GM18505 (cell line): ENCODE measurements at regions not wholly inside any gene's neighbourhood (a gene's known extent, or its start where the extent isn't known, plus 50 kb on each side); places are given as distances from the start of the nearest gene placed in this dataset.
"Not testable (repeated sequence)": the region's sequence is repeated elsewhere in the genome, so short reads cannot be mapped to it uniquely, and the experiment has no call there.

Source experiments
- ATAC-seq: cut with Tn5 transposase; IDR thresholded peaks from one replicate; pipeline ENCODE4 v1.9.1; 2021; ENCODE audit not compliant: unreplicated experiment
- POLR2A ChIP-seq: IDR thresholded peaks from 4 replicates; pipeline ENCODE4 v1.6.1; 2011; ENCODE audit warnings: borderline replicate concordance; ENCODE audit not compliant: insufficient read depth, insufficient read length; ENCODE audit errors: extremely low read depth

DNA sequence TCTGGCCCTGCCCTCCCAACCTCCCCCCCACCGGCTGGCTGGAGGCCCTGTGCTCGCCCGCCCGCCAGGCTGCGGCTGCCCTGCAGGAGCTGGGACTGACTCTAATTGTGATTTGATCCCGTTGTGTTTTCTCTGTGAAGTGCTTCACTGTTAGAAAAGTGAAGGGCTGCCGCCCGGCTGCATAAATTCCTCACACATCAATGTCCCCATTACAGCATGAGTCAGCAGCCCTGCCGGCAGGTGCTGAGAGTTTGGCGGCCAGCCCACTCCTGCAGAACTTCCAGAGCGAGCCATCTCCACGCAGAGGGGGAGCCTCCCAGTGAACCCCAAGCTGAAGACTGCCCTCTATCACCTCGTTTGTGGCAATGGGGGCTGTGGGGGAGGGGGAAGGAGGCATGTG is 137.9 kb downstream of the DLL1 start:
- TF ChIP-seq POLR2A, result no peak
- ATAC-seq, result no peak

DNA sequence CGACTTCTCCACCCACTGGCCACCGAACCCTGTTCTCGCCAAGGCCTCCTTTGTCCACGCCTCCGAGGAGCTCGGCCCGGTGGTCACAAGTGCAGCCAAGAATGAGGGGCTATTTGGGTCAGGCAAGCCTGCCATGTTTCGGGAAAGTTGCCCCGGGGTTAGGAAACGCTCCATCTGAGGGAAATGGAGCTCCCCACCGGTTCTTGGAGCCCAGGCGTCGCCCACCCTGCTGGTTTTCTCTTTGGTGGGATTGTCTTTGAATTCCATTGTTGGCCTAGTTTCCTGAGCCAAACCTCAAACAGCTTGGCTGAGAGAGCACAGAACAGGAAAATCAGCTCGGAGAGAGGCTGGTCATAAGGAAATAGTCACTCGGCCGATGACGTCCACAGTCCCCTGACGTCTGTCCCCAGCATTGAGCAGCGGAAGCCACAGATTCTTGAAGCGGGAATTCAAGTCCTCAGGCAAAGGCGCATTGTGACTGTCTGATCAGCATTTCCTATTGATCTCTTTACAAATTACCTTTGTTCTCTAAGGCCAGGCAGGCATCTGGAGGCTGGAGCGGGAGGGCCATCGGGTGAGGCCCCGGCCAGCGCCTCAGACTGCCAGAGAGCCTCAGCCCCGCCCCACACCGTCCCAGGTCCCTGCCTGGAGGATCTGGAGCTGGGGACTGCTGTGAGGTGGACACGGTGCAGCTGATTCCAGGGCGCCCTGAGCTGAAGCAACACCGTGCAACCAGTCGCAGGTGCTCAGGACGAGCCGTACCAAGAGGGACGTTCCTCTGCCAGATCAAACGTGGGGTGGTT is 138.6 kb downstream of the DLL1 start:
- no peak for TF ChIP-seq POLR2A
- ATAC-seq, result no peak

DNA sequence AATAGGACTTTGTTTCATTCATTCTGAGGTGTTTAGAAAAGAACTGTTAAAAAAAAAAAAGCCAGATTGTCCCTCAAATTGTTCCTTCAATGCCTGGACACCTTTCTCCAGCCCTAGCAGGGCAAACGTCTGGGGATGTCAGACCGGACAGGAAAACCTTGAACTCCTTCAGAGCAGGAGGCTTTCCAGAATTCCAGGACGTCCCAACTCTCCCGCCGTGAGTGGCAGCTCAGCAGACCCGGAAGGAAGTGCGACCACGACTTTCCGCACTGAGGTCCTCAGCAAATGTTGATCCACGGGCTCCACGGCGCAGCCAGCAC is 139.1 kb downstream of the DLL1 start:
- no peak for TF ChIP-seq POLR2A
- ATAC-seq, result no peak

DNA sequence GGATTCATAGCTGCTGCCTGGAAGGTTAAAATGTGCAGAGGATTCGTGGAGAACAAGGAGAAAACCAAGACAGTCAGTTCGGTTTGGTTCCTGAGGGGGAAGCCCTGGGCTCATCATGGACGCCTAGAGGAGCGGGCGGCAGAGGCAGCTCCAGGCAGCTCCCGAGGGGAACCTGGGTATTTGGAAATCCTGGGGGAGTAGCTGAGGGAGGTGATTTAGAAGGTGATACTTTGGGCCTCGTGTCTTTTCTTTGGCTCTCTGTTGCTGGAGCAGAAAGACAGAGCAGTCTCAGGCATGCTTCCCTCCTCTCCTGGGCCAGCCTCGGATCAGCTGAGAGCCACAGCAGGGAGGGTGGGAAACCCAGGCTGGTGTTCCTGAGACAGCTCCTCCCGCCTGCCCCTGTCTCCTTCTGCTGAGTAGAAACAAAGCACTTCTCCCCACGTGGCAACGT is 139.5 kb downstream of the DLL1 start:
- ATAC-seq, result no peak
- no peak for TF ChIP-seq POLR2A

DNA sequence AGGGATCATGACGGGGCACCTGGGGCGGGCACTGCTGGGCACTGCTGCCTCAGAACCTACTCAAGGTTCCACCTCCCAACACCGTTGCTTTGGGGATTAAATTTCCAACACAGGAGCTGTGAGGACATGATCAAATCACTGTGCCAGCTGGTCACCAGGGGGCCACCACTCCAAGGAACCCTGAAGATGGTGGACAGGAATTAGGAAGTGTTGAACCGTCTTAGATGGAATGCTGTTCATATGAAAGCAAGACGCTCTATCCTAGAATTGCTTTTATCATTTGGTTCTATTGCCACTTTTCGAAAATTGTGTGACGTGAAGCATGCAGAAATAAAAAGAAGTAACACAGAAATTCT is 140.3 kb downstream of the DLL1 start:
- ATAC-seq, result no peak
- TF ChIP-seq POLR2A, result no peak

DNA sequence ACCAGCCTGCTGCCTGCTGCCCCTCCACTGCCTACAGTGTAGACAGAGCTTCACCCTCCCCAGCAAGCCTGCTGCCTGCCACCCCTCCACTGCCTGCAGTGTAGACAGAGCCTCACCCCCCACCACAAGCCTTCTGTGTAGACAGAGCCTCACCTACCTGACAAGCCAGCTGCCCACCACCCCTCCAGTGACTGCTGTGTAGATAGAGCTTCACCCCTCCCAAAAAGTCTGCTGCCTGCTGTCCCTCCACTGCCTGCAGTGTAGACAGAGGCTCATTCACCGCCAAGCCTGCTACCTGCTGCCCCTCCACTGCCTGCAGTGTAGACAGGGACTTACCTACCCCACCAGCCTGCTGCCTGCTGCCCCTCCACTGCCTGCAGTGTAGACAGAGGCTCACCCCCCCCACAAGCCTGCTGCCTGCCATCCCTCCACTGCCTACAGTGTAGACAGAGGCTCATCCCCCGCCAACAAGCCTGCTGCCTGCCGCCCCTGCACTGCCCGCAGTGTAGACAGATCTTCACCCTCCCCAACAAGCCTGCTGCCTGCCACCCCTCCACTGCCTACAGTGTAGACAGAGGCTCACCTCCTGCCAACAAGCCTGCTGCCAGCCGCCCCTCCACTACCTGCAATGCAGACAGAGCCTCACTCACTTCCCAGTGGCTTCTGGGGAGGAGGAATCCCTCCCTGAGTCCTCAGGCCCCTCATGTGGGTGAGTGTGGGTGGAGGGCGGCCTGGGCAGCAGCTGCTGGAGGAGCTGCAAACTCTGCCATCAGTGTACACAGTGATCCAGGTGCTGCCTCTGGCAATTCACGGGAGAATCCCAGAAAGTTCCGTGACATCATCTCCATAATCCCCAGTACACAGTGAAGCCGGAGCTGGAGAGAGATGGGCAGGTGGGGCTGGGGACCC is 140.9 kb downstream of the DLL1 start:
- no peak for TF ChIP-seq POLR2A
- ATAC-seq, result no peak

DNA sequence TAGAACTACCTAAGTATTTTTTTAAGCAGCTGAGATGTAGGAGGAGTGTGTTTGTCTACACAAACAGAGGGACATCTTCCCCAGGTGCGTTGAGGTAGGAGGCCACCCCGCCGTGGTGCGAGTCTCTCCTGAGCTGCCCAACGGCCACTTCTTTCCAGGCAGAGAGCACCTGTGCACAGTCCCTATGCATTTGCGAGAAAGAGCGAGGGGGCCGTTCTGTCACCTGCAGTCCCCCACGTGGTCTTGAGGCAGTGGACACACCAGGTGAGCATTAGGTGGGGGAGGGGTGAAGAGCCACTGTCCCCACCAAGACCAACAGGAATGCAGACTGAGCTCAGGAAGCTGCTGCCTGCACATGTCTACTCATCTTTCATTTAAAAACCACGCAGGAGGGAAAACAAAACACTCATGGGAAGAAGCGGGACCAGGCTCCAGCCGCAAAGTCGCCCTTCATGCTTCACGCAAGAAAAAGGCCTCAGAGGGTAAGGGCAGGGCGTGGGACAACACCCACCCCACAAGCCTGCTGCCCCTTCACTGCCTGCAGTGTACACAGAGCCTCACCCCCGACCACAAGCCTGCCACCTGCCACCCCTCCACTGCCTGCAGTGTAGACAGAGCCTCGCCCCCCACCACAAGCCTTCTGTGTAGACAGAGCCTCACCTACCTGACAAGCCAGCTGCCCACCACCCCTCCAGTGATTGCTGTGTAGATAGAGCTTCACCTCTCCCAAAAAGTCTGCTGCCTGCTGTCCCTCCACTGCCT is 142.0 kb downstream of the DLL1 start:
- no peak for ATAC-seq
- no peak for TF ChIP-seq POLR2A

DNA sequence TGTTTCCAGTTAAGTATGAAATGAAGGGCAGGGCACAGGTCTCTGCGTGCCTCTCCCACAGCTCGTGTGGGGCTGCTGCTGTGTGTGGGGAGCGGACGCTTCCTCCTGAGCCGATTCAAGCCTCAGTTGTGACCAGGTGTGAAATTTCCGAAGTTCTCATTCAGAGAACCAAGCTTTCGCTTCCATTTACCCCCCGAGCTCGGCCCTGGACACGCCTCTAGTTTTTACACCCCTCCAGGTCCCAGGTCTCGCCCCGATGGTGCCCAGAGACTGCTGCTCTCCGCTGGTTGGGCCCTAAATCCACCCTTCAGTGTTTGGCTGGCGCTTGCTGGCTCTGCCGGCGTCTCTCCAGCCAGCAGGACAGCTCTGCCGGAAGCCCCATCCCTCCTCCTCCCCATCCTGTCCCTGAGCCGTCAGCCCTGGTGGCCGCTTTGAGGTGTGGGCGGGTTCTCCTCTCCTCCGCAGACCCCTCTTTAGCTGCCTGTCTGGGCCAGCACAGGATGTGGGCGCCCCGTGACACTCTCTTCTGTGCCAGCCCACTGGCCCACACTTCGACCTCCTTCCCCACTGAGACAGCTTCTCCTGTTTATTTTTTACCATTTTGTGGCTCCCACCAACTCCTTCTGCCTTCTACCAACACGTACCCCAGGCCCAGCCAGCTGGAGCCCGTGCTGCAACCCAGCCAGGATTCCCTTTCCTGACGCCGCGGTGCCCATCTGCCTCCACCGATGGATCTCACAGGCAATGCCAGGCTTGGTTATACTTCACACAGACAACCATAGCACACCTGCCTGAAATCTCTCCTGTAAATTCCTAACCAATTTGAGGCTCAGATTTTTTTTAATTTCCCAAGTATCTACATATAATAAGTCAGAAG is 142.8 kb downstream of the DLL1 start:
- TF ChIP-seq POLR2A, result no peak
- no peak for ATAC-seq

DNA sequence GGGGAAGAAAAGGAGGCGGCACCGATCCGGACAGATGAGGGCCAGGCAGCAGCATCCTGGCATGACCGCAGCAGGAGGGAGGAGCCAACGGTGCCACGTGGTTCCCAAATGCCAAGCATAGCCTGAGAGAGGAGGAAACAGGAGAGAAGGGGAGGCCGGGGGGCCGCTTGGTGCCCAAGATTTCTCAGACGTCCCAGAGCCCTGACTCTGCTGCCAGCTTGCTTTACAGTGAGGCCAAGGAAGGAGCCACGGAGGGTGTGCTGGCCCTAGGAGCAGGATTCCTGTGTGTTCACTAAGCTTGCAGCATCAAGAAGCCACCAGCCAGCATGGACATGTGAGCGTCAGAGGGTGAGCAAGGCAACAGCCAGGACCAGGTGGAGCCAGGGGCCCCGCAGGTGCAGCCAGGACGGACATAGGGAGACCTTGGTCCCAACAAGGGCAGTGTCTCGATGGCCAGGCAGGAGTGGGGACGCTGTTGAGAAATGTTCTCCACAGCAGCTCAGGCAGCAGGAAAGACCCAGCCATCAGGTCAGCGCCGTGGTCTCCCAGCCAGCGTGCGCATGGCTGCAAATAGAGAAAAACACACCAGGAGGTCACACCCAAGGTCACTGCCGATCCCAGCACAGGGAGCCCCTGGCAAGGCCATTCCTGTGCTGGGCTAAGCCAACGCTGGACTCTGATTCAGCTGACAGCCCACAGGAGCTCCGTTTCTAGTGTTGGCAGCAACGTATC is 143.7 kb downstream of the DLL1 start:
- ATAC-seq, result no peak
- no peak for TF ChIP-seq POLR2A

DNA sequence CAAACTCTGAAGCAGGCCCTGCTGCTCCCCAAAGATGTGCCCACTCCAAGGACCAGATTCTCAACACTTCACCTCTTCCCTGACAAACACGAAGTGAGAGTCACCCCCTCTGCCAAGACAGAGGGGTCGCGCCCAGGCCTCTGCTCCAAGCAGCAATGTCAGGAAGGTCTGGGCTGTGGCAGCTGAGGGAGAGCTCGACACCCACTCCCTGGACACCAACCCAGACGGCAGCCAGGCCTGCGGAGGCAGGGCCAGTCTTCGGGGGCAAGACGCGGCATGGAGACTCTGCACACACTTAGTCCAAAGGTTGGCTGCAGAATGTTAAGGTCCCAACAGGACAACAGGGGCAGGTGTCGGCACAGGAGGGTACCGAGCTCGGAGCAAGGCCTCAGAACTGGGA is 144.2 kb downstream of the DLL1 start:
- no peak for ATAC-seq
- no peak for TF ChIP-seq POLR2A

DNA sequence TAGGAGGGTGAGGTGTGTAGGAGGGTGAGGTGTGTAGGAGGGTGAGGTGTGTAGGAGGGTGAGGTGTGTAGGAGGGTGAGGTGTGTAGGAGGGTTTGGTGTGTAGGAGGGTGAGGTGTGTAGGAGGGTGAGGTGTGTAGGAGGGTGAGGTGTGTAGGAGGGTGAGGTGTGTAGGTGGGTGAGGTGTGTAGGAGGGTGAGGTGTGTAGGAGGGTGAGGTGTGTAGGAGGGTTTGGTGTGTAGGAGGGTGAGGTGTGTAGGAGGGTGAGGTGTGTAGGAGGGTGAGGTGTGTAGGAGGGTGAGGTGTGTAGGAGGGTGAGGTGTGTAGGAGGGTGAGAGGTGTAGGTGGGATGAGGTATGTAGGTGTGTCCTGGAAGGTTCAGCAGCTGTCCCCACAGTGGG is 144.7 kb downstream of the DLL1 start:
- ATAC-seq, result not testable (repeated sequence)

DNA sequence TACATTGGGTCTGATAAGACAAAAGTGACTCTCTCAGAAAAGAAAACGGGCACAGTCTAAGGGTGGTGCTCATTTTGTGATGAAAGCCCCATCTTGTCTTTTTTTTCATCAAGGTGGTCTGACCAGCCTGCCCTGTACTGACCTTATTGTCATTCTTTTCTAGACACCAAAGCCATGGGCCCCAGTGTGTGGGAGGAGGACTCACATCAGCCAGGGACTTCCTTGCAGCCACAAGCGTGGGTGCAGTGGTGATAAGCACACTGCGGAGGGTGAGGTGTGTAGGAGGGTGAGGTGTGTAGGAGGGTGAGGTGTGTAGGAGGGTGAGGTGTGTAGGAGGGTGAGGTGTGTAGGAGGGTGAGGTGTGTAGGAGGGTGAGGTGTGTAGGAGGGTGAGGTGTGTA is 145.2 kb downstream of the DLL1 start:
- ATAC-seq, result not testable (repeated sequence)
